Motor neuron (in vitro differentiated cells): ENCODE measurements at regions not wholly inside any gene's neighbourhood (a gene's known extent, or its start where the extent isn't known, plus 50 kb on each side); places are given as distances from the start of the nearest gene placed in this dataset.

Experiments
- ATAC-seq, 8 experiments: fragments of 200-7000 bp; cut with Tn5 transposase; replicated peaks in 6 of 8; 2 replicates each; pipeline ENCODE4 v1.8.0; 2021; ENCODE audit warnings: mild to moderate bottlenecking in 8 of 8, moderate library complexity in 8 of 8
- H3K27ac ChIP-seq, 2 donors: fragments of 250-450 bp; sonication (Bioruptor Pico); 2 replicates each; pipeline ENCODE4 v1.9.0; 2021; ENCODE audit warnings: antibody characterized with exemption in 2 of 2, mild to moderate bottlenecking in 2 of 2, moderate library complexity in 1 of 2
- H3K4me1 ChIP-seq, 2 donors: fragments of 250-450 bp; sonication (Bioruptor Pico); replicated peaks in 1 of 2; 2 replicates each; pipeline ENCODE4 v1.6.1; 2021; ENCODE audit warnings: antibody characterized with exemption in 2 of 2, mild to moderate bottlenecking in 2 of 2, moderate library complexity in 1 of 2
- H3K4me3 ChIP-seq, 5 donors: fragments of 250-450 bp; sonication (Bioruptor Pico); 2 replicates each; pipeline ENCODE4 v1.9.0; 2021; ENCODE audit warnings: antibody characterized with exemption in 5 of 5, mild to moderate bottlenecking in 5 of 5, moderate library complexity in 4 of 5
- WGBS, 10 experiments: fragments of 450-650 bp; shearing (Covaris generic); methylation state at CpG; one replicate each; pipeline ENCODE4 v1.0.0; 2022; 5-methylcytosine and 5-hydroxymethylcytosine counted together
- in situ Hi-C, 9 experiments: fragments of 400-800 bp; cut with MboI; loops; one replicate each; pipeline ENCODE4 v1.15.0; 2021; ENCODE audit warnings: low sequenced_read_pairs in 9 of 9, low pct_unique_long_range_greater_than_20kb in 2 of 9; ENCODE audit not compliant: unreplicated experiment in 9 of 9

GRCh38 chr4:62896721-62897120 lies 1512.5 kb downstream of the TECRL start:
- H3K4me1 ChIP-seq, result no peaks in the 10 kb centered on the region
- WGBS, 10 experiments, result 60 to 80% methylated on average over 1 of the region's 3 CpGs; no CpG with 5 or more reads in 8 of the 10 experiments
- no peak for ATAC-seq
- H3K4me3 ChIP-seq, result no peak overlapping the region
- in situ Hi-C loops, result no loop called here
- no peak overlapping the region for H3K27ac ChIP-seq

GRCh38 chr4:62881901-62882300 lies 1527.3 kb downstream of the TECRL start:
- H3K27ac ChIP-seq, result no peak overlapping the region
- in situ Hi-C loops, result no loop called here
- H3K4me1 ChIP-seq, result no peaks in the 10 kb centered on the region
- 0 to 100% (median 56%) methylated on average over 1 to 3 of the region's 3 CpGs; no CpG with 5 or more reads in 2 of the 10 experiments for WGBS, 10 experiments
- no peak overlapping the region for H3K4me3 ChIP-seq
- ATAC-seq, result no peak

GRCh38 chr4:62881210-62881609 lies 1528.0 kb downstream of the TECRL start:
- no peak for ATAC-seq
- in situ Hi-C loops, result no loop called here
- WGBS, 10 experiments, result 0 to 100% (median 80%) methylated on average over 1 to 2 of the region's 2 CpGs
- H3K4me3 ChIP-seq, result no peak overlapping the region
- no peak overlapping the region for H3K27ac ChIP-seq
- H3K4me1 ChIP-seq, result no peaks in the 10 kb centered on the region

- 0 to 100% (median 67%) methylated on average over 1 to 3 of the region's 3 CpGs; no CpG with 5 or more reads in 1 of the 10 experiments for WGBS, 10 experiments
- no peak for ATAC-seq
- H3K27ac ChIP-seq, result no peak overlapping the region
- in situ Hi-C loops, result no loop called here
- H3K4me3 ChIP-seq, result no peak overlapping the region
- no peaks in the 10 kb centered on the region for H3K4me1 ChIP-seq
These were observed 1536.4 kb downstream of the TECRL start for GRCh38 chr4:62872856-62873255.

- 0 to 100% (median 65%) methylated on average over 1 of the region's 1 CpG; no CpG with 5 or more reads in 2 of the 10 experiments for WGBS, 10 experiments
These were observed 1538.2 kb downstream of the TECRL start for GRCh38 chr4:62871078-62871477.

GRCh38 chr4:62870451-62870850 lies 1538.8 kb downstream of the TECRL start:
- H3K4me3 ChIP-seq, result no peak overlapping the region
- no peaks in the 10 kb centered on the region for H3K4me1 ChIP-seq
- no peak overlapping the region for H3K27ac ChIP-seq
- no peak for ATAC-seq
- 0 to 100% (median 63%) methylated on average over 1 to 3 of the region's 3 CpGs for WGBS, 10 experiments
- in situ Hi-C loops, result no loop called here

More at GRCh38 chr4:62871078-62871477, 1538.2 kb downstream of the TECRL start:
- H3K27ac ChIP-seq, result no peak overlapping the region
- ATAC-seq, result peak in 1 of 8 experiments; percentile 15
- no peaks in the 10 kb centered on the region for H3K4me1 ChIP-seq
- H3K4me3 ChIP-seq, result no peak overlapping the region
- in situ Hi-C loops, result no loop called here

GRCh38 chr4:62865261-62865660 lies 1544.0 kb downstream of the TECRL start:
- H3K27ac ChIP-seq, result no peak overlapping the region
- 0 to 100% (median 94%) methylated on average over 1 to 3 of the region's 3 CpGs; no CpG with 5 or more reads in 1 of the 10 experiments for WGBS, 10 experiments
- no peak overlapping the region for H3K4me3 ChIP-seq
- H3K4me1 ChIP-seq, result no peaks in the 10 kb centered on the region
- ATAC-seq, result no peak
- in situ Hi-C loops, result no loop called here

- Histone ChIP-seq H3K27ac (no peak overlapping the region), H3K4me3 (no peak overlapping the region), H3K4me1 (no peaks in the 10 kb centered on the region)
- no peak for ATAC-seq
- in situ Hi-C loops, result no loop called here
- WGBS, 10 experiments, result 0 to 78% (median 8%) methylated on average over 1 of the region's 1 CpG; no CpG with 5 or more reads in 6 of the 10 experiments
These were observed 1559.6 kb downstream of the TECRL start for GRCh38 chr4:62849696-62850095.

GRCh38 chr4:62835631-62836030 lies 1573.6 kb downstream of the TECRL start:
- in situ Hi-C loops, result no loop called here
- peak in 1 of 8 experiments; percentile 59 for ATAC-seq
- Histone ChIP-seq H3K27ac (no peak overlapping the region), H3K4me1 (no peaks in the 10 kb centered on the region), H3K4me3 (no peak overlapping the region)
- 0 to 86% (median 14%) methylated on average over 1 to 2 of the region's 2 CpGs; no CpG with 5 or more reads in 1 of the 10 experiments for WGBS, 10 experiments

- Histone ChIP-seq H3K27ac (no peak overlapping the region), H3K4me1 (no peaks in the 10 kb centered on the region), H3K4me3 (no peak overlapping the region)
- WGBS, 10 experiments, result 0 to 75% (median 50%) methylated on average over 1 of the region's 1 CpG; no CpG with 5 or more reads in 3 of the 10 experiments
- in situ Hi-C loops, result no loop called here
- ATAC-seq, result no peak
These were observed 1586.9 kb downstream of the TECRL start for GRCh38 chr4:62822306-62822705.

GRCh38 chr4:62816566-62816965 lies 1592.7 kb downstream of the TECRL start:
- WGBS, 10 experiments, result 12 to 100% (median 95%) methylated on average over 2 to 12 of the region's 25 CpGs; no CpG with 5 or more reads in 2 of the 10 experiments
- in situ Hi-C loops, result no loop called here
- Histone ChIP-seq H3K4me3 (no peak overlapping the region), H3K4me1 (no peaks in the 10 kb centered on the region), H3K27ac (no peak overlapping the region)
- ATAC-seq, result no peak

GRCh38 chr4:62814510-62815047 lies 1594.7 kb downstream of the TECRL start:
- in situ Hi-C loops, result no loop called here
- H3K4me1 ChIP-seq, result no peaks in the 10 kb centered on the region
- no peak for ATAC-seq
- 0 to 78% (median 43%) methylated on average over 1 to 3 of the region's 3 CpGs for WGBS, 10 experiments
- H3K4me3 ChIP-seq, result no peak overlapping the region
- H3K27ac ChIP-seq, result no peak overlapping the region

GRCh38 chr4:62806816-62807215 lies 1602.4 kb downstream of the TECRL start:
- in situ Hi-C loops, result no loop called here
- Histone ChIP-seq H3K27ac (no peak overlapping the region), H3K4me3 (no peak overlapping the region), H3K4me1 (no peaks in the 10 kb centered on the region)
- no peak for ATAC-seq
- 0 to 100% (median 77%) methylated on average over 1 to 3 of the region's 5 CpGs; no CpG with 5 or more reads in 4 of the 10 experiments for WGBS, 10 experiments

GRCh38 chr4:62804075-62804474 lies 1603.9 kb downstream of the ADGRL3 start:
- in situ Hi-C loops, result no loop called here
- Histone ChIP-seq H3K27ac (no peak overlapping the region), H3K4me1 (no peaks in the 10 kb centered on the region), H3K4me3 (no peak overlapping the region)
- WGBS, 10 experiments, result 0 to 92% (median 45%) methylated on average over 1 to 2 of the region's 2 CpGs; no CpG with 5 or more reads in 2 of the 10 experiments
- no peak for ATAC-seq
